KMS-11 (cell line): ENCODE measurements at regions not wholly inside any gene's neighbourhood (a gene's known extent, or its start where the extent isn't known, plus 50 kb on each side); places are given as distances from the start of the nearest gene placed in this dataset.
"Not testable (repeated sequence)": the region's sequence is repeated elsewhere in the genome, so short reads cannot be mapped to it uniquely, and the experiment has no call there.

Source experiments
- H2AFZ ChIP-seq: fragments of 200-600 bp; sonication (generic); 2 replicates; pipeline ENCODE4 v1.6.1; 2016; ENCODE audit warnings: antibody characterized with exemption, mixed run types, low read depth
- H3K27ac ChIP-seq: fragments of 200-600 bp; sonication (generic); 2 replicates; pipeline ENCODE4 v1.6.1; 2016; ENCODE audit warnings: mild to moderate bottlenecking, mixed run types
- H3K27me3 ChIP-seq: fragments of 200-600 bp; sonication (generic); 2 replicates; pipeline ENCODE4 v1.6.1; 2017; ENCODE audit warnings: mild to moderate bottlenecking, low read depth, mixed run types, moderate library complexity; ENCODE audit not compliant: insufficient read depth
- H3K36me3 ChIP-seq: fragments of 200-600 bp; sonication (generic); 2 replicates; pipeline ENCODE4 v1.6.1; 2017; ENCODE audit warnings: mild to moderate bottlenecking, mixed run types; ENCODE audit not compliant: insufficient read depth
- H3K4me1 ChIP-seq: fragments of 200-600 bp; sonication (generic); 2 replicates; pipeline ENCODE4 v1.6.1; 2016; ENCODE audit warnings: mild to moderate bottlenecking, low read depth, mixed run types; ENCODE audit not compliant: poor library complexity, severe bottlenecking
- H3K4me2 ChIP-seq: fragments of 200-600 bp; sonication (generic); 2 replicates; pipeline ENCODE4 v1.7.0; 2016; ENCODE audit warnings: mild to moderate bottlenecking, mixed run types
- H3K4me3 ChIP-seq: fragments of 200-600 bp; sonication (generic); IDR thresholded peaks from 2 replicates; pipeline ENCODE4 v1.6.1; 2017; ENCODE audit warnings: low read depth, low read length, mixed read lengths; ENCODE audit not compliant: insufficient read depth
- H3K79me2 ChIP-seq: fragments of 200-600 bp; sonication (generic); 2 replicates; pipeline ENCODE4 v1.6.1; 2016; ENCODE audit warnings: low read depth, mixed run types; ENCODE audit not compliant: insufficient read depth
- H3K9ac ChIP-seq: fragments of 200-600 bp; sonication (generic); 2 replicates; pipeline ENCODE4 v1.6.1; 2016; ENCODE audit warnings: mild to moderate bottlenecking, mixed run types
- H4K20me1 ChIP-seq: fragments of 200-600 bp; sonication (generic); 2 replicates; pipeline ENCODE4 v1.6.1; 2016; ENCODE audit warnings: mild to moderate bottlenecking, mixed run types; ENCODE audit not compliant: insufficient read depth
- TF ChIP-seq, protein P1 (sequence below): fragments of 200-600 bp; sonication (generic); conservative IDR thresholded peaks from 2 replicates; pipeline ENCODE4 v1.6.1; 2017; ENCODE audit warnings: low read depth, mild to moderate bottlenecking, antibody characterized with exemption, low read length, moderate library complexity, mixed read lengths

DNA sequence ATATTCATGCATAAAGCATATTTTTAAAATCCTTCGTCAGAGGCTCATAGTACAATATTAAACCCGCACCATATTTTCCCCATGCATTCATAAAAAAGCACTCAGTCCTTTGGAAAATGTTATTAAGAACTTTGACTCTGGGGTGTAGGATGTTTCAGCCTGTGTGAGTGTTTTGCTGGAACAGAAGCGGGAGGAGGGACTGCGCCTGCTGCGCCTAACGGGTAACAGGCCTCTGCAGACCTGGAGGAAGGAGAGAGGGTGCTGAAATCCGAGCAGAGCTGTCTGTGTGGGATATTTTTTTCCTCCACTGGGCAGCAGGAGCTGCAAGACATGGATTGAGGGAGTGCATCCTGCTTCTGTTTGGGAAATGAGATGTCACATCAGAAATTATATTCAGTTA lies 483.0 kb downstream of the BRD1 start:
- H4K20me1 ChIP-seq, result no peaks in the 10 kb centered on the region
- H3K9ac ChIP-seq, result no peak overlapping the region
- no peak overlapping the region for H2AFZ ChIP-seq
- TF ChIP-seq, protein P1, sequence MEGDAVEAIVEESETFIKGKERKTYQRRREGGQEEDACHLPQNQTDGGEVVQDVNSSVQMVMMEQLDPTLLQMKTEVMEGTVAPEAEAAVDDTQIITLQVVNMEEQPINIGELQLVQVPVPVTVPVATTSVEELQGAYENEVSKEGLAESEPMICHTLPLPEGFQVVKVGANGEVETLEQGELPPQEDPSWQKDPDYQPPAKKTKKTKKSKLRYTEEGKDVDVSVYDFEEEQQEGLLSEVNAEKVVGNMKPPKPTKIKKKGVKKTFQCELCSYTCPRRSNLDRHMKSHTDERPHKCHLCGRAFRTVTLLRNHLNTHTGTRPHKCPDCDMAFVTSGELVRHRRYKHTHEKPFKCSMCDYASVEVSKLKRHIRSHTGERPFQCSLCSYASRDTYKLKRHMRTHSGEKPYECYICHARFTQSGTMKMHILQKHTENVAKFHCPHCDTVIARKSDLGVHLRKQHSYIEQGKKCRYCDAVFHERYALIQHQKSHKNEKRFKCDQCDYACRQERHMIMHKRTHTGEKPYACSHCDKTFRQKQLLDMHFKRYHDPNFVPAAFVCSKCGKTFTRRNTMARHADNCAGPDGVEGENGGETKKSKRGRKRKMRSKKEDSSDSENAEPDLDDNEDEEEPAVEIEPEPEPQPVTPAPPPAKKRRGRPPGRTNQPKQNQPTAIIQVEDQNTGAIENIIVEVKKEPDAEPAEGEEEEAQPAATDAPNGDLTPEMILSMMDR, result no peak
- H3K4me1 ChIP-seq, result no peaks in the 10 kb centered on the region
- no peaks in the 10 kb centered on the region for H3K36me3 ChIP-seq
- no peaks in the 10 kb centered on the region; the same call in 1 of the 2 replicates for H3K27me3 ChIP-seq
- no peak overlapping the region for H3K27ac ChIP-seq
- H3K4me2 ChIP-seq, result no peak overlapping the region
- no peak overlapping the region for H3K4me3 ChIP-seq
- no peaks in the 10 kb centered on the region for H3K79me2 ChIP-seq

DNA sequence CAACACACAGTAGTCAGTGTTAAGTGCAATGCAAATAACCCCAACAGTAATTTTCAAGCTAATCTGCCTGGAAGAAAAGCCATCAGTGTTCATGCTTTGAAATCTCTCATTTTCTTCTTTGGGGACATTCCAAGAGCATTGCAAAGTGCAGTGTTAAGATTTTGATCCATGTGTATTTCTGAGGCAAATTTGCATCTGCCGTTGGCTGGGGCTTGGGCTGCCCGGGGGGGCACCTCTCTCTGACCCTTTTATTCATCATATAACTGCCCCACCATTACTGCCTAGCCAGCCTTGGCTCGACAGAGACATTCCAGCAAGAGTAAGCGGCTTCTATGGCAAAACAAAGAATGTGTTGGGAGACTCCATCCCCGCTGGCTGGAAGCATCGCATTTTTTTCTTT lies 483.5 kb downstream of the BRD1 start:
- H3K4me3 ChIP-seq, result no peak overlapping the region
- H4K20me1 ChIP-seq, result no peaks in the 10 kb centered on the region
- H3K79me2 ChIP-seq, result no peaks in the 10 kb centered on the region
- H2AFZ ChIP-seq, result no peak overlapping the region
- H3K4me1 ChIP-seq, result no peaks in the 10 kb centered on the region
- no peaks in the 10 kb centered on the region for H3K36me3 ChIP-seq
- TF ChIP-seq, protein P1, result no peak
- no peak overlapping the region for H3K4me2 ChIP-seq
- H3K27ac ChIP-seq, result no peak overlapping the region
- H3K9ac ChIP-seq, result no peak overlapping the region
- H3K27me3 ChIP-seq, result no peaks in the 10 kb centered on the region; the same call in 1 of the 2 replicates

DNA sequence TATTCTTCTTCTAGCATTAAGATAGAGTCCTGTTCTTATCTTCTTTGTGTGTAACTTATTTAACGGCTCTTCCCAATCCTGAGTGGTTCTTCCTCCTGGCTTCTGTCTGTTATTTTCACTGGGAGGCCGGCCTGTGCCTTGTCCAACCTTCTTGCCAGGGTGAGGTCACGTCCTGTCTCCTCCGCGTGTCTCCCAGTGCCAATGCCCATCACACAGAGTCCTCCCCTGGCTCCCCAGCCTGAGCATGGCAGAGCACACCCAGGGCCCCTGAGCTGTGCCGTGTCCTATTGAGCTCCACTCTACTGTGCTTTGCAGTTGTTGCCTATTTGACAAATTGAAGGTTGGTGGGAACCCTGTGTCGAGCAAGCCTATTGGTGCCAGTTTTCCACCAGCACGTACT lies 487.3 kb downstream of the BRD1 start:
- no peak overlapping the region for H3K4me2 ChIP-seq
- no peak overlapping the region for H3K9ac ChIP-seq
- H3K4me3 ChIP-seq, result no peak overlapping the region
- H3K27ac ChIP-seq, result no peak overlapping the region
- H3K4me1 ChIP-seq, result no peaks in the 10 kb centered on the region
- no peak overlapping the region for H2AFZ ChIP-seq
- no peaks in the 10 kb centered on the region for H3K79me2 ChIP-seq
- H3K36me3 ChIP-seq, result no peaks in the 10 kb centered on the region
- H4K20me1 ChIP-seq, result no peaks in the 10 kb centered on the region
- TF ChIP-seq, protein P1, result no peak
- no peaks in the 10 kb centered on the region; the same call in 1 of the 2 replicates for H3K27me3 ChIP-seq

DNA sequence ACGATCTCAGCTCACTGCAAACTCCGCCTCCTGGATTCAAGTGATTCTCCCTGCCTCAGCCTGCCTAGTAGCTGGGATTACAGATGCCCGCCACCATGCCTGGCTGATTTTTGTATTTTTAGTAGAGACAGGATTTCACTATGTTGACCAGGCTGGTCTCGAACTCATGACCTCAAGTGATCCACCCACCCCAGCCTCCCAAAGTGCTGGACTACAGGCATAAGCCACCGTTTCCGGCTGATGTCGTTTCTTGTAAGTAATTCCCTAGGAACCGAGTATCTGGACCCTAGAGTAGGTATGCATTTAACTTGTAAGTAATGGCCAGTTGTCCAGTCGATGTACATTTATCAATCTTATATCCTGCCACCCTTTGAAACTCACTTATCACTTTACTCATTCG lies 491.2 kb downstream of the BRD1 start:
- H3K4me1 ChIP-seq, H3K27ac ChIP-seq, H3K79me2 ChIP-seq, H3K27me3 ChIP-seq, H3K9ac ChIP-seq, H4K20me1 ChIP-seq, H3K4me3 ChIP-seq, H3K4me2 ChIP-seq, H3K36me3 ChIP-seq, H2AFZ ChIP-seq: not testable (repeated sequence)

DNA sequence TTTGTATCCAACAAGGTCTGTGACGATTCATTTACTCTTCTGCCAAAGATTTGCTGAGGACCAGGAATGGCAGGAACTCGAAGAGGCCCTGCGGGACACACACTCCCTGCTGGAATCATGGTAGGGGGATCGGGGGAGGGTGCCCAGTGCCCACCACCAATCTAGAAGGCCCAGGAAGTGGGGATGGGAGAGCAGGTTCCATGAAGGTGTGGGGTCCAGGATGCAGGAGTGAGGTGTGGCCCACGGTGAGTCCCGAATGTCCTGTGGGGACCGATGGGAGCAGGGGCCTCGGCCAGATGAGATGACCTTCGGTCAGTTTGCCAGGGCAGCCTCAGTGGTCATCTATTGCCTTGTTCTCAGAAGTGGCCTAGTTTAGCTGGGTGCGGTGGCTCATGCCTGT lies 492.7 kb downstream of the BRD1 start:
- H3K4me2 ChIP-seq, result no peak overlapping the region
- no peaks in the 10 kb centered on the region for H3K79me2 ChIP-seq
- no peak overlapping the region for H3K27ac ChIP-seq
- no peaks in the 10 kb centered on the region for H4K20me1 ChIP-seq
- no peaks in the 10 kb centered on the region for H3K27me3 ChIP-seq
- H3K4me3 ChIP-seq, result no peak overlapping the region
- H3K9ac ChIP-seq, result no peak overlapping the region
- H3K36me3 ChIP-seq, result no peaks in the 10 kb centered on the region
- H2AFZ ChIP-seq, result no peak overlapping the region
- no peaks in the 10 kb centered on the region for H3K4me1 ChIP-seq
- TF ChIP-seq, protein P1, result no peak
